Thoracic aorta (tissue), 2 donors: ENCODE measurements at regions not wholly inside any gene's neighbourhood (a gene's known extent, or its start where the extent isn't known, plus 50 kb on each side); places are given as distances from the start of the nearest gene placed in this dataset.
"Not testable (repeated sequence)": the region's sequence is repeated elsewhere in the genome, so short reads cannot be mapped to it uniquely, and the experiment has no call there.

Experiments
- ATAC-seq: fragments of 150-250 bp; one replicate; pipeline ENCODE4 v1.8.0; 2017; ENCODE audit warnings: low read depth; ENCODE audit not compliant: insufficient number of reproducible peaks, low FRiP score
- DNase-seq: peaks from one replicate; pipeline ENCODE4 v3.0.0-alpha.2; 2020; ENCODE audit warnings: low spot score
- H3K27ac ChIP-seq, 2 donors: fragments of 200-600 bp; sonication (generic); 1 replicate in 1 of 2; 2 replicates in 1 of 2; pipeline ENCODE4 v1.5.1; 2016; ENCODE audit warnings: mild to moderate bottlenecking in 2 of 2, moderate library complexity in 2 of 2
- H3K27me3 ChIP-seq: fragments of 200-600 bp; sonication (generic); replicated peaks from 2 replicates; pipeline ENCODE4 v1.6.0; 2016; ENCODE audit warnings: mild to moderate bottlenecking; ENCODE audit not compliant: insufficient read depth
- H3K36me3 ChIP-seq: fragments of 200-600 bp; sonication (generic); one replicate; pipeline ENCODE4 v1.5.1; 2016
- H3K4me1 ChIP-seq, 2 donors: fragments of 200-600 bp; sonication (generic); 1 replicate in 1 of 2; 2 replicates in 1 of 2; pipeline versions ENCODE4 v1.5.1 to v1.6.0; 2016; ENCODE audit warnings: low read depth in 2 of 2, mild to moderate bottlenecking in 1 of 2; ENCODE audit not compliant: control insufficient read depth in 1 of 2
- H3K4me3 ChIP-seq: fragments of 200-600 bp; sonication (generic); 2 replicates; pipeline ENCODE4 v1.5.1; 2016; ENCODE audit warnings: mild to moderate bottlenecking
- H3K9me3 ChIP-seq: fragments of 200-600 bp; sonication (generic); 2 replicates; pipeline ENCODE4 v1.5.1; 2016
- TF ChIP-seq, protein P1 (sequence below): fragments of 200-600 bp; sonication (generic); IDR thresholded peaks from one replicate; pipeline ENCODE4 v1.5.1; 2019; ENCODE audit warnings: antibody characterized with exemption

DNA sequence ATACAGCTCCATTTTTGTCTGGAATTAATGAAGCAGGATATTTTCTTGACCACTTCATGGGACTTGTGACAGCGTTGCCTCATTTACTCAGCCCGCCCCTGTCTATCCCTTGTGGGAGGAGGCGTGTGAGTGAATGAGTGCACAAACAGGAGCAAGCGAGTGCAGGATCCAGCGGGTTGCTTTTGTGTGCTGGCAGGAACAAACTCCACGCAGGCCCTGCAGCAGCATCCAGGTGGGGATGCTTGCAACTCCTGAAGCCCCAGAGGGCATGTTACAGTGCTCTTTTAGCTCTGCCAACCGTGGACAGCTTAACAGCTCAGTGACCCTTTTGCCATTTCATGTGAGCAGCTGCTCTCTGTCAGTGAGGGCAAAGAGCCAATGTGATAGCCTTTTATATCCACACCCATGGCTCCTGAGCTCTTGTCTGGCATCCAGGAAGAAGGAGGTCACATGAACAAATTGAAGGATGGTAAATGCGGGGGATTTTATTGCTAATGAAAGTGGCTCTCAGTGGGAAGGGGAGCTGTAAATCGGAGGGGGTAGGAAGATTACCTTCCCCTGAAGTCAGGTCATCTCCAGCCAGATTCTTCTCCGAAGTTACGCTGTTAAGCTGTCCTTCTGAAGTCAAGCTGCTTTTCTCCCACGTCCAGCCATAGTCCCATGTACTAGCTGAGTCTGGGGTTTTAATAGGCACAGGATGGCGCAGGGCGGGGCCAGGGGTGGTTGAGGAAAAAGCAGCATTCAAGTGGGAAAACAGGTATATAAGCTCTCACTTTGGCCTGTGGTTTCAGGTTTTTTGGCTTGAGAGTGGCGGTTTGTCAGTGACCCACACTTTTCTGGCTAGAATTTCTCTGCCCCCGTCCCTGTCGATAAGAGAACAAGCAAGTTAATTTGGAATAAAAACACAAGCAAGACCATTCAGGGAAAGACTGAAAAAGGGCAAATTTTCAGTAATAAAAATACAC, 714.7 kb upstream of the MBL2 start:
- DNase-seq (no peak), ATAC-seq (no peak)
- TF ChIP-seq, protein P1, sequence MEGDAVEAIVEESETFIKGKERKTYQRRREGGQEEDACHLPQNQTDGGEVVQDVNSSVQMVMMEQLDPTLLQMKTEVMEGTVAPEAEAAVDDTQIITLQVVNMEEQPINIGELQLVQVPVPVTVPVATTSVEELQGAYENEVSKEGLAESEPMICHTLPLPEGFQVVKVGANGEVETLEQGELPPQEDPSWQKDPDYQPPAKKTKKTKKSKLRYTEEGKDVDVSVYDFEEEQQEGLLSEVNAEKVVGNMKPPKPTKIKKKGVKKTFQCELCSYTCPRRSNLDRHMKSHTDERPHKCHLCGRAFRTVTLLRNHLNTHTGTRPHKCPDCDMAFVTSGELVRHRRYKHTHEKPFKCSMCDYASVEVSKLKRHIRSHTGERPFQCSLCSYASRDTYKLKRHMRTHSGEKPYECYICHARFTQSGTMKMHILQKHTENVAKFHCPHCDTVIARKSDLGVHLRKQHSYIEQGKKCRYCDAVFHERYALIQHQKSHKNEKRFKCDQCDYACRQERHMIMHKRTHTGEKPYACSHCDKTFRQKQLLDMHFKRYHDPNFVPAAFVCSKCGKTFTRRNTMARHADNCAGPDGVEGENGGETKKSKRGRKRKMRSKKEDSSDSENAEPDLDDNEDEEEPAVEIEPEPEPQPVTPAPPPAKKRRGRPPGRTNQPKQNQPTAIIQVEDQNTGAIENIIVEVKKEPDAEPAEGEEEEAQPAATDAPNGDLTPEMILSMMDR: no peak
- Histone ChIP-seq H3K9me3 (no peaks in the 10 kb centered on the region), H3K27ac (no peak overlapping the region), H3K4me3 (no peak overlapping the region), H3K36me3 (no peaks in the 10 kb centered on the region), H3K27me3 (no peaks in the 10 kb centered on the region), H3K4me1 (no peaks in the 10 kb centered on the region)

DNA sequence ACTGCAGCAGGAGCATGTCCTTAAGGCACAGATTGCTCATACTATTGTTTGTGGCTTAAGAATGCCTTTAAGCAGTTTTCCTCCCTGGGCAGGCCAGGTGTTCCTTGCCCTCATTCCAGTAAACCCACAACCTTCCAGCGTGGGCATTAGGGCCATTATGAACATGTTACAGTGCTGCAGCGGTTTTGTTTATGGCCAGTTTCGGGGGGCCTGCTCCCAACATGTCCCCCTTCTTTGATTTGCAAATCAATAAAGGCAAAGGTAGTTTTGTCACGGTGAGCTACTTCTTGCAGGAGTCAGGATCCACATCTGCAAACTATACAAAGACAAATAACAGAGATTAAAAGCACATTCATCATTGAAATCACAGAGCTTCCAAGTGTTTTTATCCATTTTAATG, 712.8 kb upstream of the MBL2 start:
- not testable (repeated sequence) for ATAC-seq, H3K36me3 ChIP-seq

DNA sequence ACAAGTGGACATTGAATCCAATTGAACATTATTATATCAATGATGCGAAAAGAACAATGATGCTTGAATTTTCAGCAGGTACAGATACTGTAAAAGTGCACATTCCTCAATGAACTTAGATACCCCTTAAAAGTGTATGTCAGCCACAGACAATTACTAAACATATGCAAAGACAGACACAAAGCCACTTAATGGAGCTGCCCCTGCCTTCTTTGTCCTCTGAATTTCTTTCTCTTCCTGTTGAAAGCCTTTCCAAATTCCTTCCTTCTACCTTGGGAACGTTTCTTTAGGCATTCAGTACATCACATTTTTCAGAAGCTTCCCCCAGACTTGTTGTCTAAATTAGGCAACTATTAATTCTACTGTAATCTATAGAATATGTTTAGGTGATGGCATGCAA, 706.8 kb upstream of the MBL2 start:
- Histone ChIP-seq H3K9me3 (no peaks in the 10 kb centered on the region), H3K4me3 (no peak overlapping the region), H3K36me3 (no peaks in the 10 kb centered on the region), H3K27me3 (no peaks in the 10 kb centered on the region), H3K4me1 (no peaks in the 10 kb centered on the region), H3K27ac (no peak overlapping the region)
- no peak for ATAC-seq
- no peak for DNase-seq
- TF ChIP-seq, protein P1: no peak

More for the DNA sequence above, 712.8 kb upstream of the MBL2 start:
- H3K4me1 ChIP-seq, H3K9me3 ChIP-seq, DNase-seq, H3K4me3 ChIP-seq, H3K27ac ChIP-seq, H3K27me3 ChIP-seq: not testable (repeated sequence)

- H3K4me1 ChIP-seq: no peaks in the 10 kb centered on the region
- TF ChIP-seq, protein P1: no peak
- ATAC-seq (no peak), DNase-seq (no peak)
- no peaks in the 10 kb centered on the region for H3K36me3 ChIP-seq
- H3K4me3 ChIP-seq: no peak overlapping the region
- no peaks in the 10 kb centered on the region for H3K9me3 ChIP-seq
- H3K27me3 ChIP-seq: no peaks in the 10 kb centered on the region
- H3K27ac ChIP-seq: no peak overlapping the region
Observed at GRCh38 chr10:53477313-53477675, 704.7 kb upstream of the MBL2 start.

GRCh38 chr10:53476650-53477312, 704.2 kb upstream of the MBL2 start:
- TF ChIP-seq, protein P1: no peak
- Histone ChIP-seq H3K4me3 (no peak overlapping the region), H3K27ac (no peak overlapping the region), H3K27me3 (no peaks in the 10 kb centered on the region), H3K9me3 (no peaks in the 10 kb centered on the region), H3K36me3 (no peaks in the 10 kb centered on the region), H3K4me1 (no peaks in the 10 kb centered on the region)
- ATAC-seq: no peak
- DNase-seq: no peak
